Adrenal gland (tissue), 9 donors: ENCODE measurements at regions not wholly inside any gene's neighbourhood (a gene's known extent, or its start where the extent isn't known, plus 50 kb on each side); places are given as distances from the start of the nearest gene placed in this dataset.

Experiments used
- DNase-seq, 7 donors: peaks; one replicate each; pipeline ENCODE4 v3.0.0-alpha.2; 2019 to 2020
- H3K27ac ChIP-seq, 5 donors: fragments of 200-600 bp; sonication (generic) in 4 of 5; 1 replicate in 3 of 5; 2 replicates in 2 of 5; pipeline versions ENCODE4 v1.5.1 to v1.8.0; 2016 to 2020; ENCODE audit warnings: mild to moderate bottlenecking in 1 of 5
- H3K27me3 ChIP-seq: fragments of 200-600 bp; 2 replicates; pipeline ENCODE4 v1.8.0; 2021
- H3K36me3 ChIP-seq, 2 donors: fragments of 200-600 bp; replicated peaks in 1 of 2; 1 replicate in 1 of 2; 2 replicates in 1 of 2; pipeline versions ENCODE4 v1.5.1 to v1.8.0; 2018 to 2022
- H3K4me1 ChIP-seq, 2 donors: fragments of 200-600 bp; replicated peaks in 1 of 2; 1 replicate in 1 of 2; 2 replicates in 1 of 2; pipeline versions ENCODE4 v1.5.1 to v1.8.0; 2018 to 2021
- H3K4me3 ChIP-seq, 4 donors: fragments of 200-600 bp; sonication (generic) in 3 of 4; one replicate each; pipeline ENCODE4 v1.5.1; 2016 to 2018
- H3K9me3 ChIP-seq, 3 donors: fragments of 200-600 bp; sonication (generic) in 1 of 3; replicated peaks in 1 of 3; 1 replicate in 2 of 3; 2 replicates in 1 of 3; pipeline versions ENCODE4 v1.5.1 to v1.8.0; 2016 to 2021
- CTCF ChIP-seq, 6 experiments: fragments of 450-650 bp in 4 of 6; fragments of 200-600 bp in 2 of 6; sonication (generic) in 1 of 6; IDR thresholded peaks; 1 replicate in 5 of 6; 2 replicates in 1 of 6; pipeline versions ENCODE4 v1.5.1 to v1.8.0; 2016 to 2021; ENCODE audit warnings: antibody characterized with exemption in 6 of 6, mild to moderate bottlenecking in 2 of 6, moderate library complexity in 1 of 6
- POLR2A ChIP-seq, 2 donors: fragments of 450-650 bp; IDR thresholded peaks; one replicate each; pipeline ENCODE4 v1.6.1; 2017; ENCODE audit warnings: antibody characterized with exemption in 2 of 2, mild to moderate bottlenecking in 2 of 2, moderate library complexity in 1 of 2
- WGBS, 4 donors: extraction: QIAGEN DNeasy Blood & Tissue Kit in 2 of 4; methylation state at CpG; one replicate each; pipeline versions ENCODE4 v1.1.5 to v1.1.7; 2013 to 2017; 5-methylcytosine and 5-hydroxymethylcytosine counted together
- intact Hi-C, 2 donors: fragments of 100-400 bp; cut with DNase I; formaldehyde crosslinking; loops; one replicate each; pipeline versions ENCODE4 v1.14.1 to v1.15.0; 2022 to 2023
- donor health status: healthy with polysubstance abuse.
- donor health status: Bipolar disorder and iron deficiency.
- donor health status: DM: yes; HTN: yes; CAD: no.
- donor health status: DM: no; HTN: no; CAD: no.
- donor health status: DM: no; HTN: no; CAD: no.

DNA sequence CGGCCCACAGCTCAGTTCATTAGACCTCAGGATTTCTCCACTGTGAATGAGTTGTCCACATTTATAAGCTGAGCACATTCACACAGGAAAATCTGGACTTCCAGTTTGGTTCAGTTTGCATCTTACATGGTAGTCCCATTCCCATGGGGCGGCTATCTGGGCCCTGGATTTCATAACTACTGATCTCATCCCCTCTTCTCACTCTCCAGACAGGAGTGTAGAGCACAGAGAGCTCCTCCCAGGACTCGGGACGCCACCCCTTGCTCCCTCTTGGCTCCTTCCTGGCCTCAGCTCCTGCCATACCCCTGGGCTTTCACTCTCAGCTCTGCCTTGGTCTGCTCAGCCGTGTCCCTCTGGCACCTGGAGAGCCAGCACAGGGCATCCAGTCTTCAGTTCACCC is 117.6 kb upstream of the TCERG1L start:
- no peak for TF ChIP-seq CTCF (IDR thresholded peaks at IDR 0.05)
- TF ChIP-seq POLR2A (IDR thresholded peaks at IDR 0.05): no peak
- 77 to 91% (median 86%) methylated on average over 4 to 5 of the region's 5 CpGs for WGBS, 4 donors
- no peak overlapping the region for H3K4me3 ChIP-seq
- no peak overlapping the region for H3K27ac ChIP-seq
- no peaks in the 10 kb centered on the region for H3K27me3 ChIP-seq
- intact Hi-C loops: no loop called here
- H3K4me1 ChIP-seq: peaks cover 16 to 24% of the 10 kb centered on the region in 2 donors
- H3K9me3 ChIP-seq: no peaks in the 10 kb centered on the region
- no peak for DNase-seq
- H3K36me3 ChIP-seq: no peaks in the 10 kb centered on the region

DNA sequence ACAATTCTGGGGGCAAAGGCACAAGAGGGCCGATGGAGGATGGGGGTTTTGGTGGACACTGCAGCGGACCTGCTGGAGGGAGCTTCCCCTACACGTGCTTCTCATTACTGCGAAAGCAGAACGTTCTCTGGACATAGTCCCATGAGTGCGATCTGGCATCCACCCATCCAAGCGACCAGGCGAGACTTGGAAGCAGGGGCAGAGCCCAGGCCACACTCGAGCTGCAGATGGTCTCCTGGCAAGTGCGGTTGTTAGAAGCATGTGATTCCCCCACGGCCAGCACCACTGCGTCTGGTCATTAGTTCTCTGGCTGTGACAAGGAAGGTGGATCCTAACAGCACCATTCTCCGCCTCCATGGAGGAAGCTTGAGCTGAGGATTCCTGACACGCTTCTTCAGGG is 118.4 kb upstream of the TCERG1L start:
- H3K36me3 ChIP-seq: no peaks in the 10 kb centered on the region
- no peak overlapping the region for H3K27ac ChIP-seq
- no peak for DNase-seq
- intact Hi-C loops: no loop called here
- H3K4me3 ChIP-seq: no peak overlapping the region
- peaks cover 16 to 24% of the 10 kb centered on the region in 2 donors for H3K4me1 ChIP-seq
- H3K27me3 ChIP-seq: no peaks in the 10 kb centered on the region
- TF ChIP-seq POLR2A (IDR thresholded peaks at IDR 0.05) (no peak), CTCF (IDR thresholded peaks at IDR 0.05) (no peak)
- H3K9me3 ChIP-seq: no peaks in the 10 kb centered on the region
- WGBS, 4 donors: 67 to 95% (median 83%) methylated on average over 8 to 14 of the region's 14 CpGs

GRCh38 chr10:131430716-131431412 is 119.3 kb upstream of the TCERG1L start:
- H3K4me3 ChIP-seq: no peak overlapping the region
- no peak for DNase-seq
- H3K27ac ChIP-seq: no peak overlapping the region
- TF ChIP-seq POLR2A (IDR thresholded peaks at IDR 0.05): no peak
- no peak for TF ChIP-seq CTCF (IDR thresholded peaks at IDR 0.05)
- no peaks in the 10 kb centered on the region for H3K9me3 ChIP-seq
- WGBS, 4 donors: 70 to 79% (median 76%) methylated on average over 16 of the region's 16 CpGs
- peaks cover 15 to 23% of the 10 kb centered on the region in 2 donors for H3K4me1 ChIP-seq
- intact Hi-C loops: no loop called here
- H3K27me3 ChIP-seq: no peaks in the 10 kb centered on the region
- no peaks in the 10 kb centered on the region for H3K36me3 ChIP-seq

GRCh38 chr10:131431533-131431932 is 120.0 kb upstream of the TCERG1L start:
- intact Hi-C loops: no loop called here
- DNase-seq: no peak
- WGBS, 4 donors: 69 to 78% (median 74%) methylated on average over 6 to 7 of the region's 7 CpGs
- Histone ChIP-seq H3K36me3 (no peaks in the 10 kb centered on the region), H3K4me3 (no peak overlapping the region), H3K27me3 (no peaks in the 10 kb centered on the region), H3K27ac (no peak overlapping the region), H3K9me3 (no peaks in the 10 kb centered on the region), H3K4me1 (peaks cover 12 to 23% of the 10 kb centered on the region in 2 donors)
- no peak for TF ChIP-seq POLR2A (IDR thresholded peaks at IDR 0.05)
- TF ChIP-seq CTCF (IDR thresholded peaks at IDR 0.05): no peak
